Chondrocyte (in vitro differentiated cells): ENCODE measurements at regions not wholly inside any gene's neighbourhood (a gene's known extent, or its start where the extent isn't known, plus 50 kb on each side); places are given as distances from the start of the nearest gene placed in this dataset.

Experiments
- DNase-seq: peaks from one replicate; pipeline ENCODE4 v3.0.0; 2021; ENCODE audit warnings: mixed read lengths, low spot score
- H3K27ac Mint-ChIP-seq: one replicate; pipeline ENCODE4 v1.8.0; 2021; ENCODE audit warnings: mild to moderate bottlenecking, moderate library complexity, mixed read lengths; ENCODE audit not compliant: unreplicated experiment
- H3K27me3 Mint-ChIP-seq: 2 replicates; pipeline ENCODE4 v1.8.0; 2021; ENCODE audit warnings: low read depth, mixed read lengths
- H3K36me3 Mint-ChIP-seq: 2 replicates; pipeline ENCODE4 v1.8.0; 2021; ENCODE audit warnings: low read depth, mixed read lengths
- H3K4me1 Mint-ChIP-seq: 2 replicates; pipeline ENCODE4 v1.8.0; 2021; ENCODE audit warnings: low read depth, mild to moderate bottlenecking, mixed read lengths
- H3K4me3 Mint-ChIP-seq: one replicate; pipeline ENCODE4 v1.8.0; 2021; ENCODE audit warnings: mild to moderate bottlenecking, moderate library complexity, mixed read lengths; ENCODE audit not compliant: unreplicated experiment
- H3K9me3 Mint-ChIP-seq: 2 replicates; pipeline ENCODE4 v1.8.0; 2021; ENCODE audit warnings: low read depth, mixed read lengths
- TF ChIP-seq, protein P1 (sequence below): fragments of 200-600 bp; sonication (generic); IDR thresholded peaks from 2 replicates; pipeline ENCODE4 v1.5.0; 2021; ENCODE audit warnings: antibody characterized with exemption, mild to moderate bottlenecking, moderate library complexity

DNA sequence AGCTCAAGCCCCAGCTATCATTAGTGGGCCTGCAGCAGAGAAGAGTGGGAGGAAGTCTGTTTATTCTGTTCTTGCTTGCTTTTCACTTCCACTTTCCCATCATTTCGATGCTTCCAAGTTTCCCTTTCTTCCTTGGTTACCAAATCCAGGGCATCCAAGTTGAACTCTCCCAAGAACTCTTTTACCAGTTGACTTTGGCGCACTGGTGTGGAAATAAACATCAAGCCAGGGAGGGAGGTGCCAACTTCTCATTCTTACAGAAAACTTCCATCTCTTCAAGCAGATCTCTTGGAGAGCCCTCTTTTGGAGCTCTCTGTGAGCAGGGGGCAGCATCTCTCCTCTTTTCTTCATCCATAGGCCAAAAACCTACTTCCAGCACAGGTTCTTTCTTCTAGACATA is 85.7 kb upstream of the RGS17 start:
- peaks cover 12% of the 10 kb centered on the region for H3K4me1 Mint-ChIP-seq
- no peaks in the 10 kb centered on the region for H3K27me3 Mint-ChIP-seq
- no peak overlapping the region for H3K27ac Mint-ChIP-seq
- no peak overlapping the region for H3K4me3 Mint-ChIP-seq
- no peaks in the 10 kb centered on the region for H3K9me3 Mint-ChIP-seq
- H3K36me3 Mint-ChIP-seq = no peaks in the 10 kb centered on the region
- TF ChIP-seq, protein P1, sequence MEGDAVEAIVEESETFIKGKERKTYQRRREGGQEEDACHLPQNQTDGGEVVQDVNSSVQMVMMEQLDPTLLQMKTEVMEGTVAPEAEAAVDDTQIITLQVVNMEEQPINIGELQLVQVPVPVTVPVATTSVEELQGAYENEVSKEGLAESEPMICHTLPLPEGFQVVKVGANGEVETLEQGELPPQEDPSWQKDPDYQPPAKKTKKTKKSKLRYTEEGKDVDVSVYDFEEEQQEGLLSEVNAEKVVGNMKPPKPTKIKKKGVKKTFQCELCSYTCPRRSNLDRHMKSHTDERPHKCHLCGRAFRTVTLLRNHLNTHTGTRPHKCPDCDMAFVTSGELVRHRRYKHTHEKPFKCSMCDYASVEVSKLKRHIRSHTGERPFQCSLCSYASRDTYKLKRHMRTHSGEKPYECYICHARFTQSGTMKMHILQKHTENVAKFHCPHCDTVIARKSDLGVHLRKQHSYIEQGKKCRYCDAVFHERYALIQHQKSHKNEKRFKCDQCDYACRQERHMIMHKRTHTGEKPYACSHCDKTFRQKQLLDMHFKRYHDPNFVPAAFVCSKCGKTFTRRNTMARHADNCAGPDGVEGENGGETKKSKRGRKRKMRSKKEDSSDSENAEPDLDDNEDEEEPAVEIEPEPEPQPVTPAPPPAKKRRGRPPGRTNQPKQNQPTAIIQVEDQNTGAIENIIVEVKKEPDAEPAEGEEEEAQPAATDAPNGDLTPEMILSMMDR = no peak
- DNase-seq = no peak

DNA sequence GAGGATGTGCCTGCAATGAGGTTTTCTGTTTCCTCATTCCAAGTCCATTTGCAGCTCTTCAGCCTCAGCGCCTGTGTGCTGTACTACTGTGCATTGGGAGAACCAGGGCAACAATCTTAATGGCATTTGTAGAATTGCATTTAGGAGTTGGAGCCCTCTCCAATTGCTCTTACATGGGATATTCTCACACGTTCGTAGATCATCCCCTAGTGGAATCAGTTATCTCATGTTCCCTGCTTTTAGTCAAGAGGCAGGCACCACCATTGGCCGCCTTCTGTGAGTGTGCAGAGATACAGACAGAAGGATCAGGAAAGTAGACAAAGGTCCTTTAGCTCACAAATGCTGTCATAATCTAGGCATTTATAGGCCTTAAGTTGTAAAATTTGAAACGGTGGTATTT is 84.2 kb upstream of the RGS17 start:
- no peak for DNase-seq
- peaks cover 18% of the 10 kb centered on the region for H3K4me1 Mint-ChIP-seq
- no peak overlapping the region for H3K27ac Mint-ChIP-seq
- no peaks in the 10 kb centered on the region for H3K9me3 Mint-ChIP-seq
- H3K36me3 Mint-ChIP-seq = no peaks in the 10 kb centered on the region
- TF ChIP-seq, protein P1 = no peak
- no peak overlapping the region for H3K4me3 Mint-ChIP-seq
- H3K27me3 Mint-ChIP-seq = no peaks in the 10 kb centered on the region

DNA sequence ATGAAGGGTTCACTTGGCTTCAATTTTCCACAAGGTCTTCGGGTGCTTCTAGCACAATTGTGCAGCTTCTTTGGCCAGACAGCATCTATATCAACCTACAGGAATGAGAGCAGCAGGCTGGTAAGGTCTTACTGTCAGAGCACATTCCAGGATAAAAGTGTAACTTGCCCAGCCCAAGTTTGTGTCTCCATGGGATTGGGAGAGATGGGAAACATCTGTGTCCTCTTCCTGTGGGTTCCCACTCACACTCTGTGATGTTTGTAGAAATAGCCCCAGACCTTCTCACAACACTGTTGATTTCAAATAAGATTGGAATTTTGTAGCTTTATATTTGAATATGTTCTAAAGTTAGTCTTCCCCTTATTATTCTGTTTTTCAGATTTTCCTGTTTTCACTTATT is 83.4 kb upstream of the RGS17 start:
- Mint-ChIP-seq H3K4me3 (no peak overlapping the region), H3K27me3 (no peaks in the 10 kb centered on the region), H3K36me3 (no peaks in the 10 kb centered on the region), H3K9me3 (no peaks in the 10 kb centered on the region), H3K27ac (no peak overlapping the region), H3K4me1 (peaks cover 21% of the 10 kb centered on the region)
- TF ChIP-seq, protein P1 = no peak
- DNase-seq = no peak

DNA sequence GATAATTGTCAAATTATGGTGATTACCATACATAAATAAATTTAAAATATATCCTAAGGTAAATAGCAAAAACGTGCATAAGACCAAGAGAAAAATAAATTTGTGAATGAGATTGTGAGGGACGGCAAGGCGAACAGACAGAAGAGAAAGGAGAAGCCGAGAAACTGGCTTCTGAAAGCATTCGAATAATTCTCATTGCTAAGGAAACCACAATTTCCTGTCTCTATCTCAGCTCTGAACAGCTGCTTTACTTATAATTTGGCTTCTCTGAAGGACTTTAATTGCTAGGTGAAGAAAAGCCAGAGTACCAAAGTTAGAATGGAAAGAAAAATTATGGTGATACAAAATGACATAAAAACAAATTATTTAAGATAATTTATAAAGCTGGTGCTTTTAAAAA is 79.0 kb upstream of the RGS17 start:
- no peaks in the 10 kb centered on the region for H3K9me3 Mint-ChIP-seq
- TF ChIP-seq, protein P1 = no peak
- no peak overlapping the region for H3K27ac Mint-ChIP-seq
- no peak for DNase-seq
- no peak overlapping the region for H3K4me3 Mint-ChIP-seq
- H3K4me1 Mint-ChIP-seq = peaks cover 20% of the 10 kb centered on the region
- H3K36me3 Mint-ChIP-seq = no peaks in the 10 kb centered on the region
- H3K27me3 Mint-ChIP-seq = peaks cover 1% of the 10 kb centered on the region

DNA sequence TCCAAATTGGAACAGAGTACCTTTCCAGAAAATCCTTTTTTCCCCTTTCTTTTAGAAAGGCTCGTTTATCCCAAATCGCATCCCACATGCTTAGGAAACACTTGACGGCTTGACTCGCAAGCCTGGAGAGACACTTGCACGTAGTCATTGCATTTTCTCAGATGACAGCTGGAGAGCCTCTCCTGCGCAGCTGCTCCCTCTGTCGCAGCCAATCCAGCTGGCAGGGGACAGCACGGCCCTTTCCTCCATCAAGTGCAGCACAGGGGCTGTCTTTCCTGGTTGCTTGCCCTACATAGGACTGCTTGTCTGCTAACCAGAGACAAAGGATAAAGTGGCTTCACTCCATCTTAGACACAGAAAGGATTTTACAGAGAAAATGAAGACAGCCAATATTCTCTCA is 77.6 kb upstream of the RGS17 start:
- H3K27ac Mint-ChIP-seq = no peak overlapping the region
- H3K4me1 Mint-ChIP-seq = peaks cover 9% of the 10 kb centered on the region
- H3K36me3 Mint-ChIP-seq = no peaks in the 10 kb centered on the region
- H3K27me3 Mint-ChIP-seq = peaks cover 4% of the 10 kb centered on the region
- H3K9me3 Mint-ChIP-seq = no peaks in the 10 kb centered on the region
- no peak for DNase-seq
- TF ChIP-seq, protein P1 = no peak
- H3K4me3 Mint-ChIP-seq = no peak overlapping the region
